Mesothelial cell of epicardium (in vitro differentiated cells): ENCODE measurements at regions not wholly inside any gene's neighbourhood (a gene's known extent, or its start where the extent isn't known, plus 50 kb on each side); places are given as distances from the start of the nearest gene placed in this dataset.

Experiments used
- DNase-seq, 2 experiments: peaks; one replicate each; pipeline ENCODE4 v3.0.0; 2021; ENCODE audit warnings: low spot score in 2 of 2; ENCODE audit not compliant: unreplicated experiment in 2 of 2
- H3K27ac Mint-ChIP-seq: 2 replicates; pipeline ENCODE4 v1.8.0; 2021; ENCODE audit warnings: mixed read lengths
- H3K27me3 Mint-ChIP-seq: 2 replicates; pipeline ENCODE4 v1.8.0; 2021; ENCODE audit warnings: low read depth, mixed read lengths
- H3K36me3 Mint-ChIP-seq: 2 replicates; pipeline ENCODE4 v1.8.0; 2021; ENCODE audit warnings: mixed read lengths
- H3K4me1 Mint-ChIP-seq: 2 replicates; pipeline ENCODE4 v1.8.0; 2021; ENCODE audit warnings: mixed read lengths
- H3K4me3 Mint-ChIP-seq: 2 replicates; pipeline ENCODE4 v1.8.0; 2021; ENCODE audit warnings: mild to moderate bottlenecking, moderate library complexity, mixed read lengths
- H3K9me3 Mint-ChIP-seq: 2 replicates; pipeline ENCODE4 v1.8.0; 2021; ENCODE audit warnings: mixed read lengths
- TF ChIP-seq, protein P1 (sequence below): fragments of 200-600 bp; sonication (generic); IDR thresholded peaks from one replicate; pipeline ENCODE4 v1.5.0; 2021; ENCODE audit warnings: antibody characterized with exemption; ENCODE audit not compliant: unreplicated experiment

DNA sequence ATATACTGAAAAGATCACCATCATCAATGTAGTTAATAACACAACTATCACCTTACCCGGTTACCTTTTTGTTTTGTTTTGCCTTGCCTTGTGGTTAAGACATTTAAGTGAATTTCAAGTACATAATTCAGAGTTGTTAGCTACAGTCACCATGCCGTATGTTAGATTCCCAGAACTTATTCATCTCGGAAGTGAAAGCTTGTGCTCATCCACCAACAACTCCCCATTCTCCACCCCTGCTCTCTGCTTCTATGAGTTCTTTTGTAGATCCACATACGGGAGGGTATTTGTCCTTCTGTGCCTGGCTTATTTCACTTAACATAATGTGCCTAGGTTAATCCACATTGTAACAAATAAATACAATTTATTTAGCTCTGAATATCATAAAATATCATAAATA lies 182.8 kb upstream of the ADARB2 start:
- H3K4me3 Mint-ChIP-seq = no peak overlapping the region
- no peaks in the 10 kb centered on the region for H3K4me1 Mint-ChIP-seq
- TF ChIP-seq, protein P1, sequence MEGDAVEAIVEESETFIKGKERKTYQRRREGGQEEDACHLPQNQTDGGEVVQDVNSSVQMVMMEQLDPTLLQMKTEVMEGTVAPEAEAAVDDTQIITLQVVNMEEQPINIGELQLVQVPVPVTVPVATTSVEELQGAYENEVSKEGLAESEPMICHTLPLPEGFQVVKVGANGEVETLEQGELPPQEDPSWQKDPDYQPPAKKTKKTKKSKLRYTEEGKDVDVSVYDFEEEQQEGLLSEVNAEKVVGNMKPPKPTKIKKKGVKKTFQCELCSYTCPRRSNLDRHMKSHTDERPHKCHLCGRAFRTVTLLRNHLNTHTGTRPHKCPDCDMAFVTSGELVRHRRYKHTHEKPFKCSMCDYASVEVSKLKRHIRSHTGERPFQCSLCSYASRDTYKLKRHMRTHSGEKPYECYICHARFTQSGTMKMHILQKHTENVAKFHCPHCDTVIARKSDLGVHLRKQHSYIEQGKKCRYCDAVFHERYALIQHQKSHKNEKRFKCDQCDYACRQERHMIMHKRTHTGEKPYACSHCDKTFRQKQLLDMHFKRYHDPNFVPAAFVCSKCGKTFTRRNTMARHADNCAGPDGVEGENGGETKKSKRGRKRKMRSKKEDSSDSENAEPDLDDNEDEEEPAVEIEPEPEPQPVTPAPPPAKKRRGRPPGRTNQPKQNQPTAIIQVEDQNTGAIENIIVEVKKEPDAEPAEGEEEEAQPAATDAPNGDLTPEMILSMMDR = no peak
- no peaks in the 10 kb centered on the region for H3K9me3 Mint-ChIP-seq
- no peaks in the 10 kb centered on the region for H3K36me3 Mint-ChIP-seq
- peaks cover 16% of the 10 kb centered on the region for H3K27me3 Mint-ChIP-seq
- H3K27ac Mint-ChIP-seq = no peak overlapping the region
- no peak for DNase-seq

DNA sequence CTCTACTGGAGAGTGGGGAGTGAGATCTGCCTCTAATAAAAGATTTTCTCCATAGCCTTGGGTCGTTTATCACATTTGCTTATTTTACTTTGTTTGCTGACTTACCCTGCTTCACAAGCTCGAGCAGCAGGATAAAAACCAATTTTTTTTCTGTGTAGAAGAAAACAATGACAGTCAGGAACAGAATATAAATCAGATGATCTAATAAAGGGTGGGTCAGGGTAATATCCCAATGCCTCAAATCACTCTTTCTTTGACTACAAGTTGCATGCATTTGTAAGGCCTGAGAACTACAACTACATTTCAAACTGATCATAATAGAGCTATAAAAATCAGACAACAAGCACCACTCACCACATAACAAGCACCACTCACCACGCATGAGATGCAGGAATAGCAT lies 174.4 kb upstream of the ADARB2 start:
- DNase-seq = no peak
- Mint-ChIP-seq H3K9me3 (peaks cover 4% of the 10 kb centered on the region), H3K27me3 (no peaks in the 10 kb centered on the region), H3K4me1 (no peaks in the 10 kb centered on the region), H3K36me3 (no peaks in the 10 kb centered on the region), H3K27ac (no peak overlapping the region), H3K4me3 (no peak overlapping the region)
- TF ChIP-seq, protein P1 = no peak

DNA sequence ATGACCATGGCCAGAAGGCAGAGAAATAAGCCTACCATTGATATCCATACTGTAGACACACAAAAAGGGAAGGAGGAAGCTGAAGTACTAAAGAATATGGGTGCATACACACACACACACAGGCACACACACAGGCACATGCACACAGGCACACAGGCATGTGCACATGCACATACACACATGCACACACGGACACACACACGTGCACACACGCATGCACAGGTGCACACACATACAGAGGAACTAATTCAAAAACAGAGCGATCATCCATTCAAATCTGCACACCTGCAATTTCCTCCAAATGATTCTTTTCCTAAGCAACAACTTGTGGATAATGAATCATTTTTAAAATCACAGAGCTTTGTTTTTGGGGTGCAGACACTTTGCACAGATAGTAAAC lies 166.7 kb upstream of the ADARB2 start:
- no peak overlapping the region for H3K4me3 Mint-ChIP-seq
- H3K27me3 Mint-ChIP-seq = no peaks in the 10 kb centered on the region
- H3K36me3 Mint-ChIP-seq = no peaks in the 10 kb centered on the region
- no peak for DNase-seq
- peaks cover 30% of the 10 kb centered on the region for H3K9me3 Mint-ChIP-seq
- TF ChIP-seq, protein P1 = no peak
- no peaks in the 10 kb centered on the region for H3K4me1 Mint-ChIP-seq
- no peak overlapping the region for H3K27ac Mint-ChIP-seq

DNA sequence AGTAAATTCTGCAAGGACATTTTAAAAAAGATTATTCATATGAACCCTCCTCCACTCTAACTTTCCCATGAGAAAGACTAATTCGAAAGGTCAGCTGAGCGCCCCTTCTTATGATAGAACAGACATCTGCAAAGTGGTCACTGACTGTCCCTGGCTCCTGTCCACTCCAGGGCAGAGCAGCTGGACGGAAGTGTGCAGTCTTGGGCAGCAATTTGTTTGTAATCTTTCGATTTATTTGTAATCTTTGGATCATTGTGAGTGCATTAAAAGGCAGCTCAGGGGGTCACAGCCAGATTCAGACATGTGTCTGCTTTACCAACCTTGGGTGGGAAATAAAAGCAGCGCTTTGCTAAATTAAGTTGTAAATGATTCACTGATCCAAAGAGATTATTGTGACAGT lies 158.8 kb upstream of the ADARB2 start:
- no peaks in the 10 kb centered on the region for H3K27me3 Mint-ChIP-seq
- peaks cover 14% of the 10 kb centered on the region for H3K9me3 Mint-ChIP-seq
- no peak overlapping the region for H3K4me3 Mint-ChIP-seq
- H3K4me1 Mint-ChIP-seq = no peaks in the 10 kb centered on the region
- H3K27ac Mint-ChIP-seq = no peak overlapping the region
- H3K36me3 Mint-ChIP-seq = no peaks in the 10 kb centered on the region
- TF ChIP-seq, protein P1 = no peak
- no peak for DNase-seq

DNA sequence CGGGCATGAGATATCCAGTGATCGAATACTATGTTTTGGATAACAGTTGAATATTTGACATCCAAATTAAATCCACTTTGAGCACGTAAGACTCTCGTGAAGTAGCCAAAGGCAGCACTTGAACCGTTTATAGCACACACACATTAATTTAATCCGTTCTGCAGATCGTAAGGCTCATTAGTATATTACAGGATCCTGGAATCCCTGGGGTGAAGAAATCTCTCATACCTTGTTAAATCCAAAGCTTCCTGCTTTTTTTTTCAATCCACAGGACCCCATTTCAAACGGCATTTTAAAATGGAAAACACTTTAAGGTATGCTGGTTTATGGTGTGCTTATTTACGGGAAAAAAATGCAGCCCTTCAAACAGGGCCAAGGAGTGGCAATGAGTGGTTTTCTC lies 158.4 kb upstream of the ADARB2 start:
- H3K4me1 Mint-ChIP-seq = no peaks in the 10 kb centered on the region
- no peak overlapping the region for H3K4me3 Mint-ChIP-seq
- TF ChIP-seq, protein P1 = no peak
- no peak for DNase-seq
- H3K27ac Mint-ChIP-seq = no peak overlapping the region
- H3K9me3 Mint-ChIP-seq = peaks cover 13% of the 10 kb centered on the region
- H3K27me3 Mint-ChIP-seq = no peaks in the 10 kb centered on the region
- no peaks in the 10 kb centered on the region for H3K36me3 Mint-ChIP-seq

DNA sequence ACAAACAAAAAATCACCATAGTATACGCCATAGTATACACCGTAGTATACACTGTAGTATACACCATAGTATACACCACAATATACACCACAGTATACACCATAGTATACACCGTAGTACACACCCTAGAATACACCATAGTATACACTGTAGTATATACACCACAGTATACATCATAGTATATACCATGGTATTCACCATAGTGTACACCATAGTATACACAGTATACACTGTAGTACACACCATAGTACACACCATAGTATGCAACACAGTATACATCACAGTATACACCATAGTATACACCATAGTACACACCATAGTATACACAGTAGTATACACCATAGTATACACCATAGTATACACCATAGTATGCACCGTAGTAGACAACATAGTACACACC lies 157.6 kb upstream of the ADARB2 start:
- Mint-ChIP-seq H3K4me1 (no peaks in the 10 kb centered on the region), H3K4me3 (no peak overlapping the region), H3K27ac (no peak overlapping the region), H3K27me3 (no peaks in the 10 kb centered on the region), H3K36me3 (no peaks in the 10 kb centered on the region), H3K9me3 (peaks cover 15% of the 10 kb centered on the region)
- DNase-seq = no peak
- TF ChIP-seq, protein P1 = no peak
